ENCODE measurements at regions not wholly inside any gene's neighbourhood (a gene's known extent, or its start where the extent isn't known, plus 50 kb on each side); places are given as distances from the start of the nearest gene placed in this dataset.

GRCh38 chr6:1068068-1068467 is 243.8 kb upstream of the FOXQ1 start:
- DNase-seq (ENCODE audit: extremely low read depth, low read depth) = no peak
- no peak for TF ChIP-seq CTCF (IDR thresholded peaks at IDR 0.05; ENCODE audit: low read depth, low read length)

- no peak for TF ChIP-seq CTCF (IDR thresholded peaks at IDR 0.05; ENCODE audit: low read depth, low read length)
- DNase-seq (ENCODE audit: extremely low read depth, low read depth) = no peak
These were observed 244.6 kb upstream of the FOXQ1 start for GRCh38 chr6:1067346-1067745.

- no peak for DNase-seq (ENCODE audit: extremely low read depth, low read depth)
- TF ChIP-seq CTCF (IDR thresholded peaks at IDR 0.05; ENCODE audit: low read depth, low read length) = no peak
These were observed 245.3 kb upstream of the FOXQ1 start for GRCh38 chr6:1066449-1067090.

- DNase-seq (ENCODE audit: extremely low read depth, low read depth) = no peak
- TF ChIP-seq CTCF (IDR thresholded peaks at IDR 0.05; ENCODE audit: low read depth, low read length) = no peak
These were observed 245.9 kb upstream of the FOXQ1 start for GRCh38 chr6:1065986-1066385.

GRCh38 chr6:1063671-1064355 is 248.1 kb upstream of the FOXQ1 start:
- DNase-seq (ENCODE audit: extremely low read depth, low read depth) = no peak
- no peak for TF ChIP-seq CTCF (IDR thresholded peaks at IDR 0.05; ENCODE audit: low read depth, low read length)

- no peak; the same call in 1 of the 2 replicates for TF ChIP-seq CTCF (IDR thresholded peaks at IDR 0.05; ENCODE audit: low read depth, low read length)
- DNase-seq (ENCODE audit: extremely low read depth, low read depth) = no peak
These were observed 248.9 kb upstream of the FOXQ1 start for GRCh38 chr6:1062786-1063545.

- no peak for DNase-seq (ENCODE audit: extremely low read depth, low read depth)
- no peak for TF ChIP-seq CTCF (IDR thresholded peaks at IDR 0.05; ENCODE audit: low read depth, low read length)
These were observed 252.3 kb upstream of the FOXQ1 start for GRCh38 chr6:1059596-1059995.
